SKM-1 (cell line): ENCODE measurements at regions not wholly inside any gene's neighbourhood (a gene's known extent, or its start where the extent isn't known, plus 50 kb on each side); places are given as distances from the start of the nearest gene placed in this dataset.
"Not testable (repeated sequence)": the region's sequence is repeated elsewhere in the genome, so short reads cannot be mapped to it uniquely, and the experiment has no call there.

Experiments
- DNase-seq: peaks from one replicate; lab custom pipeline; 2025; ENCODE audit not compliant: unreplicated experiment; lab: John Stamatoyannopoulos, UW

DNA sequence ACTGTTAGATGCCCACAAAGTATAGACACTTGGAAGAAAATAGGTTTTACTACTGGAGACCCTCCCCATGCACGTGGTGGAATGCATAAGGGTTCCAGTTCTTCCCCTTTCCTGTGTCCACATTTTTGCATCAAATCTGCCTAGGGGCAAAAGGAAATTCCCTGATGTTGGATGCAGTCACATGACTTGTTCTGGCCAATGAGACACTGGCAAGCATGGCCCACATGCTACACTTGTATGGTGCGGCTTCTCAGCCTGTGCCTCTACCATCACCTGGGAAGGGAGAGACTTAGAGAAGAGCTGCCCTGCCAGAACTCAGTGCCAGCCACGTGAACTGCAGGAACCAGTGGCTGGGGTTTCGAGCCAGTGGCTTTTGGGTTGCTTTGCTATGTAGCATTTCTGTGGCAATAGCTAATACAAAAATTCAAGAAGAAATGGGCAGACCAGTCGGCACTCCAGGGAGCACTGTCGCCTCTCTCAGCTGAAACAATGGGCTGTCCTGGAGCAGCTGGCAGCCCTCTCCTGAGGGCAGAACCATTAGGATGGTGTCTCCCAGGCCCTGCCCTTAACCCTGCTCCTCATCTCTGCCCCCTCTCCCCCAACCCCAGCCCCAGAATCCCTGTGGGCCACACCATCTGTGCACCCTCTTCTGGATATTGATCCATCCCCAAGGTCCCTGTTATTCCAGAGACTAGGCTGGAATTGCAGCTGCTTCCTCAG is 634.0 kb downstream of the UQCRFS1 start:
- no peak for DNase-seq

DNA sequence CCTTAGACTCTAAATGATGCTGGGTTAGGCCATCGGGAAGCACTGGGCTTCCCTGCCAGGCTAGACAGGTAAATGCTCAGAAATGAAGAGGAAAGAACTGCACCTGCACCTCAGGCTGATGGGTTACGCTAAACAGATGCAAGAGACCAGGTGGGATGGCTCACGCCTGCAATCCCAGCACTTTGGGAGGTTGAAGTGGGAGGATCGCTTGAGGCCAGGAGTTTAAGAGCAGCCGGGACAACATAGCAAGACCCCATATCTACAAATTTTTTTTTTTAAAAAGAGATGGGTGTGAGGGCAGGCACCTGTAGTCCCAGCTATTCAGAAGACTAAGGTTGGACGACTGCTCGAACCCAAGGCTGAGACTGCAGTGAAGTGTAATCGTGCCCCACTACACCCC is 634.7 kb downstream of the UQCRFS1 start:
- no peak for DNase-seq

DNA sequence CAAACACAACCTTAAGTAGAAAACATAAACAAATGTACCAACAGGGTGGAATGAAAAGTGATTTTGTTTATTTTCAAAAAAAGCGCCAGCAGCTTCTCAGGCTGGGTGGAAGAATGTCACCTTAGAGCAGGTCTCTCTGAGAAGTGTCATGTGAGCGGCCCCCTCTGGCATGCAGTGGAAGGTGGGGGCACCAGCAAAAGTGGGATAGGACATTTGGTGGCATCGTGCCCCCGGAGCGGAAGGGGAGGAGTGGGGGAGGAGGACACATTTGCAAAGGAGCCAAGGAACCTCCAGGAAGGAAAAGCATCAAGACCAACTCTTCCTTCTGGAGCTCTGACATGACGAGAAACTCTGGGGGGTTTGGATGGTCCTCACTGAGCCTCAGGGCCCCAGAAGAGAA is 635.3 kb downstream of the UQCRFS1 start:
- no peak for DNase-seq

DNA sequence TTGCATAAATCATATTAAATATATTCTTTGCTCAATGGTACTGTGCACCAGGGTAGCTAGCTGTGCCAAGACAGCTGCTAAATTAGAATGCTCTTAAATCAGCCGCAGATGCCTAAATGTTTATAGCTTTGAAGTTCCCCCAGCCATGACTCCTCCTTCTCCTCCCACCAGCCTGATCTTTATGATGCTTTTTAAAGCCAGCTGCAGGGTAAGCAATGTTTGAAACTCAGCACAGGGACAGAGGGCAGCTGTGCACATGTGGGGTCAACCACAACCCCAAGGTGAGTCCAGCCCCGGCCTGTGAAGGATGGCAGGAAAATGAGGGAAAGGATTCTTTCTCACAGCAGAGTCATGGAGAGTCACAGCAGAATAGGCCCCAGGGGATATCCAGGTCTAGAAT is 635.7 kb downstream of the UQCRFS1 start:
- DNase-seq = no peak

DNA sequence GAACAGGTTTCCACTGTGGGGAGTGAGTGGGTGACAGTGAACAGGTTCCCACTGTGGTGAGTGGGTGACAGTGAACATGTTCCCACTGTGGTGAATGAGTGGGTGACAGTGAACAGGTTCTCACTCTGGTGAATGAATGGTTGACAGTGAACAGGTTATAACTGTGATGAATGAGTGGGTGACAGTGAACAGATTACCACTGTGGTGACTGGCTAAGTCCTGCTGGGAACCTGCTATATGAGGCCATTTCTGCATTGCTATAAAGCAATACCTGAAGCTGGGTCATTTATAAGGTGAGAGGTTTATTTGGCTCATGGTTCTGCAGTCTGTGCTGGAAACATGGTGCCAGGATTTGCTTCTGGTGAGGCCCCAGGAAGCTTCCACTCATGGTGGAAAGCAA is 637.1 kb downstream of the UQCRFS1 start:
- no peak for DNase-seq

DNA sequence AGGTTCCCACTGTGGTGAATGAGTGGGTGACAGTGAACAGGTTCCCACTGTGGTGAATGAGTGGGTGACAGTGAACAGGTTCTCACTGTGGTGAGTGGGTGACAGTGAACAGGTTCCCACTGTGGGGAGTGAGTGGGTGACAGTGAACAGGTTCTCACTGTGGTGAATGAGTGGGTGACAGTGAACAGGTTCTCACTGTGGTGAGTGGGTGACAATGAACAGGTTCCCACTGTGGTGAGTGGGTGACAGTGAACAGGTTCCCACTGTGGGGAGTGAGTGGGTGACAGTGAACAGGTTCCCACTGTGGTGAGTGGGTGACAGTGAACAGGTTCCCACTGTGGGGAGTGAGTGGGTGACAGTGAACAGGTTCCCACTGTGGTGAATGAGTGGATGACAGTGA is 637.6 kb downstream of the UQCRFS1 start:
- DNase-seq = not testable (repeated sequence)

DNA sequence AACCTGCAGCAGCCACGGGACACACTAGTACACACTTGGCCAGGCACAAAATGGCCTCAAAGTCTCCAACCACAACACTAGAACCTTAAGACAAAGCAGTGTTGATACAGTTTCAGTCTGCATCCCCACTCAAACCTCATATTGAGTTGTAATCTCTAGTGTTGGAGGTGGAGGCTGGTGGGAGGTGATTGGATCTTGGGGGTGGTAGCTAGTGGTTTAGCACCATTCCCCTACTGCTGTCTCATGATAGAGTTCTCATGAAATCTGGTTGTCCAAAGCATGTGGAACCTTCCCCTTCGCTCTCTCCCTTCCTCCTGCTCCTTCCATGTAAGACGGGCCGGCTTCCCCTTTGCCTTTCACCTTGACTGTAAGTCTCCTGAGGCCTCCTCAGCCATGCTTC is 638.7 kb downstream of the UQCRFS1 start:
- no peak for DNase-seq

DNA sequence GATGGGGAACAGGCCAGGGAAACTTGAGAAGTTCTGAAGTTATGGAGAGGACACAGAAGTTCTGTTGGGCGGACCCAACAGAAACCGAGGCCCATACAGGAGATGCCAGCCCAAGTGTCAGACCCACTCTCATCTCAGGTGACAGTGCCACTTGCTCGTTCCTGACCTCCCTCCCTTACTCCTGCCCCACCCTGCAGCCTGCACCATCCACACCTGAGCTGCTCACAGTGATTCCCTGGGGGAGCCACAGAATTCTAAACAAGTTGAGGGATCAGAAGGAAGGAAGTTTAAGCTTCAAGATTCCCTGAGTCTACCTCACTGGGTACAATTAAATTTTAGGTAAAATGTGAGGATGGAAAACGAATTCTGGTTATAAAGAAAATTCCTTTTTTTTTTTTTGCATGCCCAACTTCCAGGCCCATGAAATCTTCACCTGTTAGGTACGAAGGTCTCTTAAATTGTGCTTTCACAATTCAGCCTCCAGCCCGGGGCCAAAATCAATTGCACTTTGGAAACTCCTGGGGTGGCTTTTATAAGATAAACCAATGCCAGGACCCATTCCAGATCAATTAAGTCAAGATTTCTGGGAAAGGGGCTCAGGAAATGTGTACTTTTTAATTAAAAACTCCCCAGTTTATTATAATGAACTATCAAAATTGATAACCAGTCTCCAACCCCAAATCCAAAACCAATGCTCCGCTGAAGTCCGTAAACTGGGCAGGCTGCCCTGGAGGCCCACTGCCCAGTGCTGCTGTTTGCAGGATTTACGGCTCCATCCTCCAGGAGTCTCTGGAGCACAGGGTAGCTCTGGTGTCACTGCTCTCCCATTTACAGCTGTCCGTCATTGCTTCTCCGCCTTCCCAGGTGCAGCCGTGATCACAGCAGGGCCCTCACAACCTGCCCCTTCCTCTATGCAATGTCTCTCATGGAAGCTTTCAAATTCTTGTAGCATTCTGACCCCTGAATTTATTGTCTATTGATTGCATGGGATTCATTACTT is 643.5 kb downstream of the UQCRFS1 start:
- DNase-seq = no peak

DNA sequence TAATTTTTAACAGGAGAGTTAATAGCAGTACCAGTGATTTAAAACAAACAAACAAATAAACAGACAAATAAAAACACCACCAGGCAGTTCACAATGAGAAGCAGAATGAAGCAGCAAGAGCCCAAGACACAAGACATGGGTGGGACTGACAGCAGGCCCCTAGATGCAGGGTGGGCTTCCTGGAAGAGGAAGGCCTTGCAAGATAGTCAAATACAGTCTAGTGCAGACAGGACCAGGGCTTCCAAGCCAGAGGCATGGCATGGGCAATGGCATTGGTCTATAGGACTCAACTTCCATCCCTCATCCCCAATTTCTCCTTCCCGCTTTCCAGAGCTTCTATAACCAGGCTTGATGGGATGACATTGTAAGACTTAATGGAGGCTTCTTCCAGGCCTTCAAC is 645.1 kb downstream of the UQCRFS1 start:
- no peak for DNase-seq

DNA sequence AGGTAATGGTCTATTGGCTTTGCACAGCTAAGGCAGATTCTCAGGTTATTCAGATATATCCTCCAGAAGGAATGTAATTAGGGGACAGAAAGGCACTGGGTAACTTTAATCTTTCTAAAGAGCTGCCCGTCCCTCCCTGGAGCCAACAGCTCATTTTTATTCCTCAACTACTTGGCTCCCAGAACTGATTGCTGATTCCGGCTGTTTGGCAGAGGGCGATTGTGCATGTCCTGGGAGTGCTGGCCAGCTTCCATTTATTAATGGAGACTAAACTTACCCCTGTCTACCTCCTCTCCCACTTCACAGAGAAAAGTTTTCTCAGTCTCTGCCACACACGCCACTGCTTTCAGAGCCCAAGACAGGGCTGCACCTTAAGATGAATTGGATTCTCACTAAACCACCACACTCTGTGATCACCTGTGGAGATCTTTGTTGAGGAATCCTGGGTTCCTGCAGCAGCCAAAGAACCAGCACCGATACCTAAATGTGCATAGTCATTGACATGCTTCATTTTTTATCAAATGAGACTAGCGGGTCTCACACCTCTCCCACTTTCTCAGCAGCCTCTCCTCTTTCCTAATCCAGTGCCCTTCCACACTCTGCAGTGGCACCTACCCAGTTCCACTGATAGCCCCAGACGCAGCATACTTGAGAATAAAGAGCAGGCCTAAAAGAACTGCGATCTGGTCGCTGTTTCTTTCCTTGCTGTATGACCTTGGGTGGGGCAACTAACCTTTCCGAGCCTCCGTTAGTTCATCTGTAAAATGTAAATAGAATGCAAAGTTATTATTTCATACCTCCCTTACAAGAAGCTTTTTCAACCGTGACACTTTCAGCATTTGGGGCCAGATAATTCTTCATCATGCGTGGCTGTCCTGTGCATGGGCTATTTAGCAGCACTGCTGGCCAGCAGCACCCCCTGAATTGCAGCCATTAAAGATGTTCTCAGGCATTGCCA is 648.7 kb downstream of the UQCRFS1 start:
- DNase-seq = no peak

DNA sequence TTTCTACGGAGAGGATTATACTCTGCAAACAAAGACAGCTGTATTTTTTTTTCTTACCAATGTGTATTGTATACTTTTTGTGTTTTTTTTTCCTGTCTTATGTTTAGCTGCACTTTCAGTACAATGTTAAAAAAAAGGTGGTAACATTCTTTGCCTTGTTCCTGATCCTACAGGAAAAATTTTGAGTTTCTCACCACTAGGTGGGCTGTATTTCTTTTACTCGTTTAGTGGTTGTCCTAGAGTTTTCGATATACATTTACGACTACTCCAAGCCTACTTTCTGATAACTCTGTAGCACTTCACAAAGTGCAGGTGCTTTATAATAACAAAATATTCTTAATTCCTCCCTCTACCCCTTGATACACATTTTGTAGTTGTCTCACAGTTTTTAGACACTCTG is 652.2 kb downstream of the UQCRFS1 start:
- no peak for DNase-seq

DNA sequence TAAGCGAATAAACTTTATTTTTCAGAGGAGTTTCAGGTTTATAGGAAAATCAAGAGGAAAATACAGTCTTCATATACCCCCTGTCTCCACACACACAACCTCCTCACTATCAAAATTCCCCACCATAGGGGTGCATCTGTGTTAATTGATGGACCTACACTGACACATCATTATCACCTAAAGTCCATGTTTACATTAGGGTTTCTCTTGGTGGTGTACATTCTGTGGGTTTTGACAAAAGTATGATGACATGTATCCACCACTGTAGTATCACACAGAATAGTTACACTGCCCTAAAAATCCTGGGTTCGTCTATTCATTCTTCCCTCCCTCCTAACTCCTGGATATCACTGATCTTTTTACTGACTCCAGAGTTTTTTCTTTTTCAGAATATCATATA is 654.2 kb downstream of the UQCRFS1 start:
- DNase-seq = no peak

DNA sequence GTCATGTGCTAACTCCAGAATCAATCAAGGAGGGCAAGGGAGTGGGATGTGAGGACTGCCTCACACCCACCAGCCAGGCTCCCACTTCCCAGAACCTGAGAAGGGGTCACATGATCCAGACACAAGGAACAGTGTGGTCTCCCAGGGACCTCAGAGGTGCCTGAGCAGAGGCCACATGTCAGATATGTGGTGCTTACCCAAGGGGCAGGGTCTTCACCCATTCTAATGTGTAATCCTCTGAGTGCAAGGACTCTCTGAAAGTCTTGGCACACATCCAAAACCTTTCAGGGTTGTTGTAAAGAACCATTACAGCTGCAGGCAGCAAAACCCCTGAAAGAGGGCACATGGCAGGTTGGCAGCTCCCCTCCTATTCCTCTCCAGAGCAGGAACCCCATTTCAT is 656.6 kb downstream of the UQCRFS1 start:
- no peak for DNase-seq

DNA sequence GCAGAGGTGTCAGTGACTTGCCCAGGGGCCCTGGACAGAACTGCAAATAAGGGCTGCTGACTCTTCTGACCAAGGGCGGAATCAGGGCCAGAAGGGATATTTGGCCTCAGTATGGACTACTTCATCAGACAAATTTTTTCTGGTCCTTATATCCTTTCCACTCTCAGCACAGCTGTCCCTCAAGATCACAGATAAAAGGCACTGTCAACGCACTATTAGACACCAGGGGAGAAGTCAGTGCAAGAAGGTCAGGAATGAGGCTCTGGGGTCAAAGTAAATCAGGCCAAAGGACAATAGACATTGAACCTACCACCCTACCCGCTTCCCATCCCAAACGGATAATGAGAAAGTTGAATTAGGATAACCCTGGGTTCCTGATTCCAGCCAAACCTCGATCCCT is 657.6 kb downstream of the UQCRFS1 start:
- DNase-seq = no peak

DNA sequence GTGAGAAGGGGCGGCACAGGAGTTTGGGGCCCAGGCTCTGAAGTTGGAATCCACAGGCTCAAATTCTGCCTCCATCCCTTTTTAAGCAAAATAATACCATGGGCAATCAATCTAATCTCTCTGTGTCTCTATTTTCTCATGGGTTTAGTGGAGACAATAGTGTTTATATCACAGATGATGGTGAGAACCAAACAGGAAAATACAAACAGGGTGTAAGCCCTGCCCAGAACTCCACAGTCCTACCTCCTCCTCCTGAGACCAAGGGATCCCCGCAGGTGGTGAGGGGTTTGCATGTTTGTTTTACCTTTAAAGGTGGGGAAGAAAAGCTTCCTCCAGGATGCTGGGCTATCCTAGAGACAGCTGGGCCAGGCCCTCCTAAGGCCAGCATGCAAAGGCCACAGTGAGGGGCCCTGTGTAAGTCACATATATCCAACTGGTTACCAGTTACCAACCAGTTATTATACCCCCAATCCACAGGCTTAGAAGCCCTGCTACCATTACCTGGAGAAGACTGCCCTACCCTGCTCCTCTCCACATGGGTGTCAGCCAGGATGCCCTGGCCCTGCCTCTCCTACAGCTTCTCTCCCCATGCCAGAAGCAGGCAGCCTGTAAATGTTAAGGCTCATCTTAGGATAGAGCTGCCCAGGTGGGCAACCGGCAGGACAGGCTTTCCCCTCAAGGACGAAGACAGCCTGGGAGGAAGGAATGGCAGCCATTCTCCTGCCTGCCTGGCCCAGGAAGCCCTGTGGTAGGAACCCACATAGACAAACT is 658.4 kb downstream of the UQCRFS1 start:
- no peak for DNase-seq

DNA sequence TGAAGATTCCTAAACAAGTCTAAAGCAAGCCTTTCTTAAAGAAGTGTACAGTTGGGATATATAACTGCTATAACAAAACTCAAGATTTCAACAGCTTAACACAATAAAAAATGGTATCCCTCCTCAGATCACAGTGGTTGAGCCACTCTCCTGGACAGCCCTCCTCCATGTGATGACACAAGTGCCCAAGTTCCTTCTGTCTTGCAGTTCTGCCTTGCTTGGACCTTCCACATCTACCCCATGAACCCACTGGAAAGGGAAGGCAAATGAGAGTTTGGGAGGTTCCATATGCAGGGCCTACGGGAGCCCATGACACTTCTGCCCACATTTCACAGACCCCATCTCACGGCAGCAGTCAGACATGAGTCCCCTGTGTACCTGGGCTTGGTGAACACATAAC is 659.2 kb downstream of the UQCRFS1 start:
- DNase-seq = no peak

DNA sequence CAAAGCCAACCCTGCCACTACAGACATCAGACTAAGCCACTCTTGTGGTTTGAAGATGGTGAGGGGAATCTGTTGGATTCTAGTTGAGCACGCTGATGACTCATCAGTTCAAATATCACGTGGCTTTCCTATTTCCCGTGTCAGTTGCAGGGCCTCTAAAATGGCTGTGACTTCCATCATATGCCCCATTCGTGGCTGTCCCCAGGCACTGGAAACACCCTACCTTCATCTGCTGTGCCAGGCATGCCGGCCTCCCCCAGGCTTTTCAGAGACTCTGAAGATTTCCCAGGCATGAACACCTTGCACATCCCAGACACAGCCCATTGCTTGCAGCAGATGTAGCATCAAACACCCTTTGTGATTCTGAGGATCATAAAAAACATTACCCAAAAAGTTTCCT is 659.9 kb downstream of the UQCRFS1 start:
- no peak for DNase-seq

DNA sequence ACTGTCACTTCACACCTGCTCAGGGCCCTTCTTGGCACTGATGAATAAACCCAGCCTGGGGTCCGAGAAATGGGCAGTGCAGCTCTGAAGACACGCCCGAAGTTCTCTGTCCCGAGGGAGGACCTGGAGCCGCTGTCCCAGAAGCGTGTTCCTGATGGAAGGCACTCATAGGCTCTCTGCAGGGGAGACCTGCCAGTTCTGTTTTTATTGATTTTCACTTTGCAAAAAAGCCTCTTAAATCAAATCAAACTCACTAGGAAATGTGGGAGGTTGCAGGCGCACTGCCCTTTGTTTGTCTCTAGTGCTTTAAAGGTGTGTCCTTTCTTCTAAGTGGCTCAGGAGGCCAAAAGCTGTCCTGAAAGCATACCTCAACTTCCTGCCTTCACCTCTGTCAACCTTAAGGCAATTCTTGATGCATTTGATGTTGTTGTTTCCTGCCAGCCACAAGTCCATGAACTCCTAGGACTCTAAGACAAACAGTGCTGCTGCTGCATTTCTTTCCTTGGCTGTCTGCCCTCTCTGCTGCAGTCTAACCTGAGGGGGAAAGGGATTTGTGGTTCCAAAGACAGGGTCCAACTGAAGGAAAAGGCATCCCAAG is 663.2 kb downstream of the UQCRFS1 start:
- DNase-seq = no peak

DNA sequence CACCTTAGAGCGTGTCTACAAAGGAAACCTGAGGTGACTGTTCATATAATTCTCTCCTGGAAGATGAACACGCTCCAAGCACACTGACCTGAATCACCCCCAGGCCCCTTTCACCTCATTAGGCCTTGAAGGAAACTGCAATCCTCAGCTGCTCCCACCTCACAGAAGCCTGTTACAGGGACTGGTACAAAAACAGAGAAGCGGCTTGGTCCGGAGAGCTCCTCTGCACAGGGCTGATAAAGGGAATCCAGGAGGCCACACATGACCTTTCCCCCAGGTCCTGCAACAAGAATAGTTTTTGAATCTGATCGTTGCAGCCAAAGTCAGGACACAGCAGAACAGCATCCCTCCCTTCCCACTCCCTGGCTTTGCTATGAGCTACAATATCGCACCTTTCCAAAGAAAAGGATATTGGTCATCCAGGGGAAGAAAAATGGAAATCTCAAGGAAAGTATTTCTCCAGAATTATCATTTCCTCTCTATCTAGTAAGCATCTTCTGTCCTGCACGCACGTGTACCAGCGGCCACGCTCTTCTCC is 666.7 kb downstream of the UQCRFS1 start:
- DNase-seq = no peak

DNA sequence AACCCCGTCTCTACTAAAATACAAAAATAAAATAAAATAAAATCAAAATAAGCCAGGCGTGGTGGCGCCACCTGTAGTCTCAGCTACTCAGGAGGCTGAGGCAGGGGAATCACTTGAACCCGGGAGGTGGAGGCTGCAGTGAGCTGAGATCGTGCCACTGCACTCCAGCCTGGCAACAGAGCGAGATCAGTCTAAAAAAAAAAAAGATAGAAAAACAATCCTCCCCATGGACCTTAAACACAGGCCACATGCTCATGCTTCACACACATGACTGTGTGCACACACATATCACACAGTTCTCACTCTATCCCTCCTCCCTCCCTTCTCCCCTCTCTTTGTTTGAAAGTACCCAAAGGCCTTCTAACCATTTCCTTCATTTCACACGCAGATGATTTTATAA is 667.6 kb downstream of the UQCRFS1 start:
- DNase-seq = not testable (repeated sequence)
